ENCODE measurements at regions not wholly inside any gene's neighbourhood (a gene's known extent, or its start where the extent isn't known, plus 50 kb on each side); places are given as distances from the start of the nearest gene placed in this dataset.

- H2AFZ ChIP-seq (ENCODE audit: control insufficient read depth, low read length), result no peak overlapping the region
- TF ChIP-seq EZH2 (IDR thresholded peaks at IDR 0.05; ENCODE audit: low read length) (no peak), CTCF (optimal IDR thresholded peaks at IDR 0.05 in 1 of 3, IDR thresholded peaks at IDR 0.05 in 1 of 3, conservative IDR thresholded peaks at IDR 0.05 in 1 of 3; ENCODE audit: extremely low read depth in 1 of 3, insufficient read depth in 2 of 3, low read length in 3 of 3) (no peak)
These were observed 269.4 kb upstream of the NRXN1 start for GRCh38 chr2:51301381-51301780.

GRCh38 chr2:51299370-51299769 is 267.4 kb upstream of the NRXN1 start:
- H3K4me2 ChIP-seq (ENCODE audit: control insufficient read depth, extremely low read depth, insufficient read depth, low read depth, low read length), result no peak overlapping the region
- no peaks in the 10 kb centered on the region for H3K4me1 ChIP-seq (ENCODE audit: control insufficient read depth, extremely low read depth, insufficient read depth, low read length)
- no peak for FAIRE-seq
- no peak overlapping the region for H3K9ac ChIP-seq (ENCODE audit: control insufficient read depth, extremely low read depth, insufficient read depth, low read length)
- no peaks in the 10 kb centered on the region for H4K20me1 ChIP-seq (ENCODE audit: control insufficient read depth, extremely low read depth, insufficient read depth, low read length)
- H3K9me3 ChIP-seq (ENCODE audit: control insufficient read depth, low read depth, low read length), result no peaks in the 10 kb centered on the region
- no peaks in the 10 kb centered on the region for H3K9me1 ChIP-seq (ENCODE audit: control insufficient read depth, extremely low read depth, insufficient read depth, low read length)
- no peaks in the 10 kb centered on the region for H3K27me3 ChIP-seq (ENCODE audit: control insufficient read depth, extremely low read depth, insufficient read depth, low read length)
- dilution Hi-C loops (cut with MboI; ENCODE audit: extremely low pct_ligation_motif_present, low sequenced_read_pairs), result no loop called here
- no peak overlapping the region for H3K27ac ChIP-seq (ENCODE audit: control insufficient read depth, insufficient read depth, low read length)
- H3K79me2 ChIP-seq (ENCODE audit: control insufficient read depth, insufficient read depth, low read length), result no peaks in the 10 kb centered on the region
- no peak overlapping the region for H2AFZ ChIP-seq (ENCODE audit: control insufficient read depth, low read length)
- TF ChIP-seq CTCF (optimal IDR thresholded peaks at IDR 0.05 in 1 of 3, IDR thresholded peaks at IDR 0.05 in 1 of 3, conservative IDR thresholded peaks at IDR 0.05 in 1 of 3; ENCODE audit: extremely low read depth in 1 of 3, insufficient read depth in 2 of 3, low read length in 3 of 3), result no peak
- no peak for TF ChIP-seq EZH2 (IDR thresholded peaks at IDR 0.05; ENCODE audit: low read length)
- H3K36me3 ChIP-seq (ENCODE audit: control insufficient read depth in 2 of 2, extremely low read depth in 1 of 2, insufficient read depth in 2 of 2, low read length in 2 of 2), result no peaks in the 10 kb centered on the region
- H3K4me3 ChIP-seq (ENCODE audit: control insufficient read depth in 2 of 3, extremely low read depth in 1 of 3, insufficient read depth in 2 of 3, low read depth in 1 of 3, low read length in 3 of 3), result no peak overlapping the region
- DNase-seq (ENCODE audit: low read depth, low spot score), result no peak

More at GRCh38 chr2:51301381-51301780, 269.4 kb upstream of the NRXN1 start:
- no peaks in the 10 kb centered on the region for H3K4me1 ChIP-seq (ENCODE audit: control insufficient read depth, extremely low read depth, insufficient read depth, low read length)
- H3K4me3 ChIP-seq (ENCODE audit: control insufficient read depth in 2 of 3, extremely low read depth in 1 of 3, insufficient read depth in 2 of 3, low read depth in 1 of 3, low read length in 3 of 3), result no peak overlapping the region
- H3K9ac ChIP-seq (ENCODE audit: control insufficient read depth, extremely low read depth, insufficient read depth, low read length), result no peak overlapping the region
- no peak overlapping the region for H3K4me2 ChIP-seq (ENCODE audit: control insufficient read depth, extremely low read depth, insufficient read depth, low read depth, low read length)
- no peaks in the 10 kb centered on the region for H3K36me3 ChIP-seq (ENCODE audit: control insufficient read depth in 2 of 2, extremely low read depth in 1 of 2, insufficient read depth in 2 of 2, low read length in 2 of 2)
- dilution Hi-C loops (cut with MboI; ENCODE audit: extremely low pct_ligation_motif_present, low sequenced_read_pairs), result no loop called here
- DNase-seq (ENCODE audit: low read depth, low spot score) (no peak), FAIRE-seq (no peak)
- H3K79me2 ChIP-seq (ENCODE audit: control insufficient read depth, insufficient read depth, low read length), result no peaks in the 10 kb centered on the region
- H3K9me1 ChIP-seq (ENCODE audit: control insufficient read depth, extremely low read depth, insufficient read depth, low read length), result no peaks in the 10 kb centered on the region
- H3K27me3 ChIP-seq (ENCODE audit: control insufficient read depth, extremely low read depth, insufficient read depth, low read length), result no peaks in the 10 kb centered on the region
- H4K20me1 ChIP-seq (ENCODE audit: control insufficient read depth, extremely low read depth, insufficient read depth, low read length), result no peaks in the 10 kb centered on the region
- H3K9me3 ChIP-seq (ENCODE audit: control insufficient read depth, low read depth, low read length), result no peaks in the 10 kb centered on the region
- no peak overlapping the region for H3K27ac ChIP-seq (ENCODE audit: control insufficient read depth, insufficient read depth, low read length)
